GM18507 (cell line): ENCODE measurements at regions not wholly inside any gene's neighbourhood (a gene's known extent, or its start where the extent isn't known, plus 50 kb on each side); places are given as distances from the start of the nearest gene placed in this dataset.

Source experiments
- DNase-seq: peaks from one replicate; pipeline ENCODE4 v3.0.0; 2011; ENCODE audit warnings: low read depth; ENCODE audit not compliant: insufficient read length; ENCODE audit errors: extremely low spot score
- FAIRE-seq: peaks from 2 replicates; lab custom pipeline; 2011; peaks lifted over from hg19 to GRCh38; lab: Jason Lieb, UNC

DNA sequence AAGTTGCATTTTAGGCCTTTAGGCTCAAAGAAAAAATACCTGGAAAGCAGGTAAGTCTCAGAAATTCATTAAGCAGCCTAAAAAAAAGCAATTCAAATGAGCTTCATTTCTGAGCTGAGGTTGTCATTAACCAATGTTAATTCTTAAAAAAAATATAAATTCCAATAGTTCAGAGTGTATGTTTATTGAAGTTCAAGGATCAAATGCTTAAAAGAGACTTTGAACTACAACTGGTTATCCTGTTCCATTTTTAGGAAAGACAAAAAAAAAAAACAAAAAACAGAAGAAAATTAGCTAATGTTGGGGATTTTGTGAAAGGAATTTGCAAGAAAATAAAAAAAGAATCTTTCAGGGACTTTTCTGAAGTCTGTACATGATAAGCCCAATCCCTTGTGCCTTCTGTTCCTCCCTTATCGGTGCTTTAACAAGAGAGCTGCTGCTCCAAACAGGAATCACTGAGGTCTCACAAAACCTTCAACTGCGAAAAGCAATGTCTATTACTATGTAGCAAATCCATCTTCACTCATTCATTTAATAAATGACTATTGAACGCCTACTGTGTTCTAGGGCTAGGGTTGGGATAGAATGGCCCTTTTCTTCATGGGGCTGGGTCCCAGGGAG is 90.3 kb downstream of the FOXF2 start:
- DNase-seq (no peak), FAIRE-seq (no peak)

DNA sequence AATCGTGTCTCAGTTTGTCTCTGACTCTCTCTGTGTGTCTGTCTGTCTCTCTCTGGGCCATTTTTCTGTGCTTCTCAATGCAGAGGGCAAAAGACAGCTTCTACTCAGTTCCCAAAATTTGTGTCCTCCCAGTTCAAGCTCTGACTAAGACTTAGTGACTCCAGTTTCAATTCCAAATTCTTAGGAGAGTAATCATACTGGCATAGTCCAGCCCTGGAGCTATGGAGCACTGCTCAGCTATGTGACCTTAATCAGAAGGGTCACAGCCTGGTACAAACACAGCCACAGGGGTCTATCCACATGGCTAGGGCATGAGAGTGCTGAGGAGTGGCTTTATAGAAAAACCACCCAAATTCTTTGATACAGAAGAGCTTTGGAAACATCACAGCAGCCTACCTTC is 91.9 kb downstream of the FOXF2 start:
- DNase-seq (no peak), FAIRE-seq (no peak)

DNA sequence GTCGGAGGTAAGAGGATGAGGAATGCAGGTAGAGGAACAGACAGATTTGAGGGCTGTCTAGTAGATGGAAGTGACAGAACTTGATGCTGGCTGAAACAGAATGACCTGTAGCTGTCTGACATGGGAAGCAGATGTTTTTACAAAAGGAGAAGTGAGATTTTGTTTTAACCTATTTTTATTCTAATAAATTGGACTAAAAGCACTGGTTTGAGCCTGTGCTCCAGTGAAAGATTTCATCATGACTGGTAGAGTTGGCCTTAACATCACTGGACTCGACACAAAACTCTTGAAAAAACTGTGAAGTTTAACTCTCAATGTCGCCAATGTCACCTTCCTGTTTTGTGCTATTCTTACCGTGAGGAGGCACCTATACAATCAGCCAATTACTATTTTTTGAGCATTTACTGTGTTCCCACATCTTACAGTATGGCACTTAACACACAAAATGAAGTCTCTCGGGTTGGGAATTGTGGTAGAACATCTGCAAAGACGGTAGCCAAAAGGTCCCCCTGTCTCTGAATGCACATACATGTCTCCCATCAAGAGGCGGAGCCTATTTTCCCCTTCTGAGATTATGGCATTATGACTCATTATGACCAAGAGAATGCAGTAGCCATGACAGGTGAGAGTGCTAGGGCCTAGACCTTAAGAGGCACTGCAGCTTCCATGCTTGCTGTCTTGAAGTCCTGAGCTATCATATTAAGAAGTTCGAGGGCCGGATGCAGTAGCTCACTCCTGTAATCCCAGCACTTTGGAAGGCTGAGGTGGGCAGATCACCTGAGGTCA is 93.2 kb downstream of the FOXF2 start:
- FAIRE-seq: peak; percentile 46
- DNase-seq: no peak

DNA sequence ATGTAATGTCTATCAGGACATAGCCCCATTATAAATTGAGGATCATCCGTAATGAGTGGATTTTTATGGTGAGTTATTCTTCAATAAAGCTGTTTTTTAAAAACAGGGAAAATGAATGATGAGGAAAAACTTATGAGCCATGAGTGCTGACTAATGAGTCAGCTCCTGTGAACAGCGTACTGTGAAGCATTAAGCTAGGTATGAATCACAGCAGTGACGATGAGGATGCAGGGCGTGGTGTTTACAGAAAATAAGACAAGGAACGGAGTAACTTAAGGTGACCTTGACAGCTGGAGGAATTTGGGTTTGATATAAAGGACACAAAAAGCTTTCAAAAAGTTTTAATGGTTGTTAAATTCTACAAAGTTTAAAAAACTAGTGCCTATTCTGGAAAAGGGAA is 96.3 kb downstream of the FOXF2 start:
- no peak for DNase-seq
- FAIRE-seq: no peak

DNA sequence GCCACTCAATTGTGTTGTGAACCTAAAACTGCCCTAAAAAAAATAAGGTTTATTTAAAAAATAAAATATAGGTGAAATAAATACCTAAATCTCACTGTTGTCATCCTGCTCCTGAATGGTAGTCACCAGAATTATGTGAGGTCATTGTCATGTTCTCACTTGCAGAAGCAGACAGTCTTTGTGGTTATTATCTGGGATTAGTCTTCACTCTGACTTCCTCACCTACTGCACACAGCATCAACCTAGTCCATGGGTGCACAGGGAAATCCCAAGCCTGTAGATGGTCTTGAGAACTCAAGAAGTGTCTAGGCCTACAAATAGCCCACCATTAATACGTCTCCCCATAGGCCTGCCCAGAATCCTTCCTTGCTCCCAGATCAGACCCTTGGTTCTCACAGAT is 97.0 kb downstream of the FOXF2 start:
- FAIRE-seq (no peak), DNase-seq (no peak)

DNA sequence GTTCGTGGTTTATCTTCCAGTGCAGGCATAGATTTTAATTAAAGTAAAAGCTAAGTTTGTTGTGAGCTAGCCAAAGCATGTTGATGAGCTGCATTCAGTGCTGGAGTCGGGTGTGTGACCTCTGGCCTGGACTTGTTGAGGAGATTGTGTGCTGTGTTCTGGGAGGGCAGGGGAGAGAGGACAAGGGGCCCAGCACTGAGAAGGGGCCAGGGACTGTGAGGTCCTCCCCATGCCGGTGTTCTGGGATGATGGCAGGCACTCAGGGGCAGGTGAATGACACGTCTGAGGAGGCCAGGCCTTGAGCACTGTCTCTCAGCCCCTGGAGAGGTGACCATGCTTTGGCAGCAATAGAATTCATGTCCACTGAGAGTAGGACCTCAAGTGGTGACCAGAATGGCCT is 97.9 kb downstream of the FOXF2 start:
- DNase-seq: no peak
- no peak for FAIRE-seq

DNA sequence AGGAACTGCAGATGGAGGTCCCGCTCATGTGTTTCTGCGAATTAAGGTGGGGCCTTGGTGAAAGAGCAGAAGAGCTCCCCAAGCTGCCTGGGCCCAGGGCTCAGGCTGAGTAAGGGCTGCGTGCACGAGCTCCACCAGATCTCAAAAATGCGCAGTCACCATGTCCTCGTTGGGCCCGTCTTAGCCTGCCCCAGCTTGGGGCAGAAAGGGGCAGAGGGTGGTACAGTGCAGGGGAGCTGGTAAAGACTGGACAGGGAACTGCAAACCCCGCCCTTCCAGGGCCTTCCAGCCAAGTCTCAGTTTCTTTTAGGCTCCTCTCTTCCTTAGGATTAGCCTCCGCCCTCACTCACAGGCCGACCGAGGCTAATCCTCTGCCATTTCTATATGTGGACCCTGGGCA is 101.6 kb downstream of the FOXF2 start:
- FAIRE-seq (no peak), DNase-seq (no peak)

DNA sequence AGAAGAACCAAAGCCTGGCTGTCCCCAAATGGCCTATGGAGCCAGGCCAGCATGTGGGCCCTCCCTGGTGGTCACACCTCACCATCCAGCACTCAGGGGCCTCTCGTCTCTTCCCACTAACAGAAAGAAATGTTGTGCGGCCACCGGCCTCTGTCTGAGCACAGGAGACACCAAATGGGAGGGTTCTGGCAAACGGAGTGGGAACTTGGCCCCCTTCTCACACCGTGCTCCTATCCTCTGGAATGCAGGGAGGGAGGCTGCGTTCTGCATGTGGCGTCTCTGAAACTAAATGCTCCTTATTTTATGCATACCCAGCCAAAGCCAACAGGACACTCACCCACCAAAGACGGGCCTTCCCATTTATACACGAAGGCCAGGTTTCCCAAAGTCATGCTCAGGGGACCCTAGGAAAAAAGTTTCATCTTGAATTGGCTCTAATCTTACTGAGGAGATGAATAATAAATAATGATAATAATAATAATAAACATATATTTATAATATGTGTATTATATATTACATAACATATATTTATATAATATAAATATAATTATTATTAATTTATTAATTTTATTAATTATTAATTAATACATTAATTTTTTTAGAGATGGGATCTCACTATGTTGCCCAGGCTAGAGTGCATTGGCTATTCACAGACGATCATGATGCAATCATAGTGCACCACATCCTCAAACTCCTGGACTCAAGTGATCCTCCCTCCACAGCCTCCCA is 102.4 kb downstream of the FOXF2 start:
- FAIRE-seq: no peak
- no peak for DNase-seq

DNA sequence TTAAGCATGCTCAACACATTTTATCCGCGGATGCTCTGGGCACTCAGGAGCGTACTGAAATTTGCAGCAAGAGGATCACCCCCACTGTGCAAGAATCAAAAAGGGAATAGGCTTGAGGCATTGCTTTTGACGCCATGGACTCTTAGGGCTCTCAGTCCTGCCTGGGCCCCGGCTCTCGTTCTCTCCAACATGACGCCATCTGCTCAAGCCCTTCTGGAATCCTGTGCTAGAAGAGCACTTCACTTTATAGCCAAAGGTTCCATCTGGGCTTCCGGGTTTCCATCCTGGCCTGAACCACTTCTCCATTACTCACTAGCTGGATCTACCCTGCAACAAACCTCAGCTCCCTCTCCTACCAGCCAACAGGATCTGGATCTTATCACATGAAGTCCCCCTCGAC is 105.3 kb downstream of the FOXF2 start:
- no peak for DNase-seq

DNA sequence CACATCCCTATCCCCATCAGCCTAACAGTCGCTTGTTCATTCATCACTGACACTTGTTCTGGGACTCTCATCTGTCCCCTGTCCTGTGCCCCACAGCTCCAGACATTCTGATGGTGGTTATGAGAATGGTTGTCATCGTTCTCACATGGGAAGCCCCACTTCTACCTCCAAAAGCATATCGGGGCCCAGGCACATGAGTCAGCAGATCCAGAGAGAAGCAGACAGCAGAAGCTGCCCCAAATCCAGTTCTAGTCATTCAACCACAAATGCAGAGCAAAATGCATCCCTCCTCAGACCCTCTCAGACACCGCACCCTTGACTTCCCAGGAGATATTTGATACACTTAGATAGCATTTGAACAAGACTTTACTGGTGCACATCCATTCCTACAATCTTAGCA is 106.0 kb downstream of the FOXF2 start:
- FAIRE-seq (no peak), DNase-seq (no peak)

More for the DNA sequence above, 105.3 kb downstream of the FOXF2 start:
- FAIRE-seq: no peak

DNA sequence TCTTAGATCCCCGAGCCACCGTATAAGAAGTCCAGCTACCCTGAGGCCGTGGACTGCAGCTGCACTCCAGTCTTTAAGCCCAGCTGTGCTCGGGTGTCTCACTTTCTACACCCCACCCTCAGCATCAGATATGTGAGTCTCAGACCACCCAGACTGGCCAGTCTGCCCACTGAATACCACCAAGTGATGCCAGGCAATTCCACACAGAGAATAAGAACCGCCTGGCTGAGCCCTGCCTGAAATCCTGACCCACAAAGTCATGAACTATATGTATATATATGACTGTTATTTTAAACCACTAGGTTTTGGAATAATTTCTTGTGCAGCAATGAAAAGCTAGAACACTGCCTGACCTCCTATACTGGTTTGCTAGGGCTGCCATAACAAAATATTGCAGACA is 106.7 kb downstream of the FOXF2 start:
- no peak for DNase-seq
- FAIRE-seq: no peak

DNA sequence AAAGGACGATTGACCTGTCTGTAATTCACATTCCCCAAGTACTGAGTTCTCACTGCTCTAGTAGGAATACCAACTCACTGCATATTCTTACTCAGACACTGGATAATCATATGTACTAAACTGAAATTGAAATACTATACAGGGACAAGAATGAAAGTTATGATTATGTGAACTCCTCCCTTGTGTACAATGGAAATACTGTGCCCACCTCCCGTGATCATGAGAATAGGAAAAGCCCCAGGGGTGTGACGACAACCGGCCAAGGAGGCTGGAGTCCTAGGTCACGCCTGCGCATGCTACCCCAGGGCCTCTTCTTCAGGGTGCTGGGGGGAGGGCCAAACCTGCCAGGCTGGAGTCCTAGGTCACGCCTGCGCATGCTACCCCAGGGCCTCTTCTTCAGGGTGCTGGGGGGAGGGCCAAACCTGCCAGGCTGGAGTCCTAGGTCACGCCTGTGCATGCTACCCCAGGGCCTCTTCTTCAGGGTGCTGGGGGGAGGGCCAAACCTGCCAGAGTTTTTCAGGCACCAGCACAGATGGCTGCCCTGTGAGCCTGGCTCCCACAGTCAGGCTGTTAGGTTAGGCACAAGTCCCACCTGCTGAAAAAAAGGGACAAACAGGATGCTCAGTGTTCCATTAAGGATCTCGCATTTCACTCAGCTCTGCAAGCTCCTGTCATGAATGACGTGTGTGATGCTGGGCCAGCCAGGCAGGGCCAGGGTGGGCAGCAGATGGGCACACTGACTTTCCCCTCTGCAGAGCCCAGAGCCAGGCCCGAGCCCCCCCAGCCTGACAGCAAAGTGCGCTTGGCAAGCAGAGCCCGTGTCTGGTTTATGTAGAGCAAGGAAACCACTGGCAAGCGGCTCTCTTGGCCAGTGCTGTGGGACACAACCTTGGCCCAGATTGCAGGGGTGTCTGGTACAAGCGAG is 107.7 kb downstream of the FOXF2 start:
- no peak for DNase-seq
- FAIRE-seq: no peak

DNA sequence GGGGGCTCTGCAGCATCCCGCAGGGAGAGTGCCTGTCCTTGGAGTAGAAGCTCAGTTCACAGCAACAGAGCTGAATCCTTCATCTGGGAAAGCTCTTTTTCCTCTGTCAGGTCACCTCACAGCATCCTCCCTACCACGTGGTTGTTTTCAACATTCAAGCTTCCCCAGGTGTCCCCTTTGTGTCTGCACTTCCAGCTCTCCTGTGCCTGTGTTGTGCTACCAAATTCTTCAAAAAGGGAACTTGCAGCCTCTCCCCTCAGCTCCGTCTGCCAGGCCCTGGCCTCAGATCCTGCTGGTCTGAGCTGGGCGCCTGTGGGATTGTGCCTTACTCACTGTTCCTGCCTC is 108.4 kb downstream of the FOXF2 start:
- DNase-seq (no peak), FAIRE-seq (no peak)

DNA sequence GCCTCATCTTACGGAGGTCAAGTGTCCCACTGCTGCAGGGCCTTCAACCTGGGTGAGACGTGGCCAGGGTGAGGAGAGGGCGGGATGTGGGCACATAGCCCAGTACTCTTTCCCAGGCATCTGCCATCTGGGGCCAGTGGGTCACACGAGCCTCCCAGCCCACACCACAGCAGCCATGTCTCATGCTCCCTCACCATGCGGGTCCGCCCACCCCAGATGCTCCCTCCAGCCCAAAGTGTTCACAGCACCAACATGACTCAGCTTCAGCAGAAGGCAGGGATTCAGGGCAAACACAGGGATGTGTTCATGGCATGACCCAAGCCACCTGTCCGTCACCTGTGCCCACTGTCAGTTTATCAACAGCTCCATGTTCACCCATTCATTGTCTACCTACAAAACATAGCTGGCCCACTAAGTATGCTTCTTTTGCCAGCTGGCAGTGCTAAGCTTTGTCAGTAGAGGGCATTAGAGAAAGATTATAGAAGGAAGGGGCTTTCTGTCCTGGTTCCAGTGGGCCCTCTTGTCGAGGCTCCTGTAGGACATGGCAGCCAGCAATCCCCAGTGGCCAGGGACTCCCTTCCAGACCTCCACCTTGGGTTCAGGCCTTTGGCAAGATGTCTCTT is 109.2 kb downstream of the FOXF2 start:
- no peak for DNase-seq
- FAIRE-seq: no peak

DNA sequence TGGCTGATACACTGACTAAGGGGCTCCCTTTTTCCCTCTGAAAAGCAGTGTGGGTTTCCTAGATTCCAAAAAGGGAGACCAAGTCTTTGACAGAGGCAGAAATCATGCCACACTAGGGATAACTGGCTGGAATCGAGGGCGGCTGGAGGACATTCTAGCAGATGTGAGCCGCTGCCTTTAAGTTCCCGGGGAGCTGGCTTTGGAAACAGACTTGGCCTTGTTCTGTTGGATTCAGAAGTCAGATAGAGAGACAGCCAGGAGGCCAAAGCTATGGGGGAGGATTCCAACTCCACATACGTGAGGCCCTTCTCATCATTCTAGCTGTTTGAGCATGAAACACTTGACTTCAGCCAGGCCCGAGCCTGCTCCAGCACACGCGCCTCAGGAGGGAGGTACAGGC is 109.9 kb upstream of the FOXC1 start:
- FAIRE-seq (no peak), DNase-seq (no peak)

DNA sequence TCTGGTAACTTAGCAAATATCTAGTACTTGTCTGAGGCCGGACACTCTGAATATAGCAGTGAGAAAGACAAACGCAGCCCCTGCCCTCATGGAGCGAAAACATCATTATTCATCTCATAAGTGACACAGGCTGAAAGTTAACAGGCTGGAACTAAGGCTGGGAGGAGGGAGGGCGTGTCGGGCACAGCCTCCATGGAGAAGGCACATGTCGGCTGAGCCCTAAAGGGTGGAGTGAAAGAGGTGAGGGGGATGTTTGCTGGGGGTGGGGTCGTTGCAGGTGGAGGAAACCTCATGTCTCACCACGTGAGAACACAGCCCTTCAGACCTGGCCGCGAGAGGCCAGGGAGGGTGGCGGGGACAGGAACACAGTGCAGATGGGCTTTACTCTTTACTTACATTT is 108.8 kb upstream of the FOXC1 start:
- FAIRE-seq (no peak), DNase-seq (no peak)

DNA sequence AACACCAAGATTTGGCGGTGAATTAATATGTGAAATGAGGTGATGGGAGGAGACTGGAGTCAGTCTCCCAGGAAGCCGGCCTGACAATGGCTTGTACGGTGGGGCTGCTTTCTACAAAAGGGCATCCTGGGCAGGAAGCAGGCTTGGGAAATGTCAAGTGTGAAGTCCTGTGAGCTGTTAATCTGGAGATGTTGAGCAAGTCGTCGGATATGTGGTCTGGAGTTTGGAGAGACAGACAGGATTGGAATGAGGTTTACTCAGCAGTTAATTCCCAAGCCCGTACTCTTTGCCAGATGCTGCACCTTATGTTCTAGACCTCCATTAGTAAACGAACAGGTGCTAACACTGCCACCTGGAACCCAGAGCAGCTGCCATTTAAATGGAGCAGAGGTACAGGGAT is 107.7 kb upstream of the FOXC1 start:
- no peak for DNase-seq
- FAIRE-seq: no peak

DNA sequence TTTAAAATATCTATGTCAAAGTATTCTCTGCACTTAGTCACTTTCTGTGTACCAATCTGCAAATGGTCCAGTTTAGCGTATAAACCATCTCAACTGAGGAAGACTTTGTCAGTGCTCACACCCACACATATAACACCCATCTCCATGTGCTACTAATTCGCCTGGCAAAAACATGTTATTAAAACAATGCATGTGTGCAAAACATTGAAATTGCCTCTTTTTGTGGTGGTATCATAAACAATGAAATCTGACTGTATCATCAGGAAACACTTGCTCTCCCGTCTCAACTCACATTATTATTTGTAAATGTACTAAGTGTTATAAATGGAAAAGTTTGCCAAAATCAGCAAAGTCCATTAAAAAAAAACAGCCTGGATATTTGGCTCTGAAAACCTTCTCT is 105.9 kb upstream of the FOXC1 start:
- FAIRE-seq (no peak), DNase-seq (no peak)

DNA sequence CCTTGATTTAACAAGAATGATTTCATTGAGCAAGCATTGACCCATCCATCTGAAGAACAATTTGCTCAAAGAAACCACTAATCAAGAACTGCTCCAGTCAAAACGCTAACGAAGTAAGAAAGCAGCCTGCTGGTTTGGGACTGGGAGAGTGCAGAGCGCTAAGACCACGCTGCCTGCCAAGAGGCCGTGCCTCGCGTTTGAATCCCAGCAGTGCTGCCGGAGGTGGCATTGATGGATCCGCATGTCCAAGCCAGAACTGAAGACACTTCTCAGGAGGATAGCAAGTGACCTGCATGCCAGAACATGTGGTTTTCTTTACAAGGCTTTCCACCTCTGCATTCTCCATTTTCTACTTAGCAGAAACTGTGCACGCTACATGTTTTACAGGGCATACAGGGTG is 105.2 kb upstream of the FOXC1 start:
- FAIRE-seq (no peak), DNase-seq (no peak)

DNA sequence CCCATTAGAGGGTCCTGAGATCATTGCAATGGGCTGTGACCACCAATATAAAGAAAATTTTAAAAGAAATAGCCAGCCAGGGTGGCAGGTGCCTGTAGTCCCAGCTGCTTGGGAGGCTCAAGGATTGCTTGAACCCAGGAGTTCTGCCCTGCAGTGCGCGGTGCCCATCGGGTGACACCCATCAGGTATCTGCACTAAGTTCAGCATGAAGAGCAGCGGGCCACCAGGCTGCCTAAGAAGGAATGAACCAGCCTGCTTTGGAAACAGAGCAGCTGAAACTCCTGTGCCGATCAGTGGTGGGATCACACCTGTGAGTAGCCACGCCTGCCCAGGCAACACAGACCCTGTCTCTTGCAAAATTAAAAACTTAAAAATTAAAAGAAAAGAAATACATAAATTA is 102.5 kb upstream of the FOXC1 start:
- no peak for FAIRE-seq
- DNase-seq: no peak
